Aorta (tissue), 5 donors: ENCODE measurements at regions not wholly inside any gene's neighbourhood (a gene's known extent, or its start where the extent isn't known, plus 50 kb on each side); places are given as distances from the start of the nearest gene placed in this dataset.
A peak's percentile ranks its signal among the peaks of the same experiment; 100 is the strongest.

Source experiments
- ATAC-seq: fragments of 200-7000 bp; cut with Tn5 transposase; one replicate; pipeline ENCODE4 v1.9.1; 2022; ENCODE audit warnings: moderate library complexity; ENCODE audit not compliant: low FRiP score
- DNase-seq, 2 donors: peaks; one replicate each; pipeline ENCODE4 v3.0.0-alpha.2; 2020
- H3K27ac ChIP-seq, 2 donors: one replicate each; pipeline ENCODE4 v1.5.1; 2013; ENCODE audit warnings: low read length in 2 of 2, mild to moderate bottlenecking in 2 of 2, moderate library complexity in 2 of 2, control low read depth in 1 of 2, inconsistent platforms in 1 of 2, low read depth in 1 of 2
- H3K27me3 ChIP-seq, 2 donors: one replicate each; pipeline ENCODE4 v1.6.1; 2013; ENCODE audit warnings: control low read depth in 1 of 2, low read length in 1 of 2, mild to moderate bottlenecking in 1 of 2, moderate library complexity in 1 of 2; ENCODE audit not compliant: insufficient read depth in 2 of 2, control insufficient read depth in 1 of 2
- H3K36me3 ChIP-seq, 2 donors: one replicate each; pipeline ENCODE4 v1.6.1; 2013; ENCODE audit warnings: control low read depth in 1 of 2, low read length in 1 of 2, mild to moderate bottlenecking in 1 of 2; ENCODE audit not compliant: insufficient read depth in 2 of 2, control insufficient read depth in 1 of 2
- H3K4me1 ChIP-seq, 2 donors: one replicate each; pipeline ENCODE4 v1.6.1; 2013; ENCODE audit warnings: low read length in 2 of 2, control low read depth in 1 of 2, mild to moderate bottlenecking in 1 of 2, moderate library complexity in 1 of 2; ENCODE audit not compliant: insufficient read depth in 2 of 2, control insufficient read depth in 1 of 2
- H3K4me3 ChIP-seq, 2 donors: one replicate each; pipeline ENCODE4 v1.5.1; 2013; ENCODE audit warnings: low read length in 2 of 2, control low read depth in 1 of 2, mild to moderate bottlenecking in 1 of 2
- H3K9me3 ChIP-seq: one replicate; pipeline ENCODE4 v1.6.1; 2013; ENCODE audit warnings: mild to moderate bottlenecking, low read length; ENCODE audit not compliant: control insufficient read depth
- WGBS, 2 donors: extraction: QIAGEN DNeasy Blood & Tissue Kit; methylation state at CpG; one replicate each; pipeline ENCODE4 v1.1.7; 2013; 5-methylcytosine and 5-hydroxymethylcytosine counted together
- intact Hi-C, 2 donors: fragments of 100-400 bp; cut with DNase I; formaldehyde crosslinking; loops; one replicate each; pipeline versions ENCODE4 v1.14.2 to v1.15.0; 2022
- donor health status: healthy with polysubstance abuse.
- donor health status: Bipolar disorder and iron deficiency.
- donor health status: DM: no; HTN: no; CAD: no.
- donor health status: DM: no; HTN: no; CAD: no.
- donor health status: DM: yes; HTN: yes; CAD: no.

GRCh38 chr4:176889776-176890175 is 97.1 kb upstream of the VEGFC start:
- H3K4me1 ChIP-seq, result no peaks in the 10 kb centered on the region
- no peaks in the 10 kb centered on the region for H3K36me3 ChIP-seq
- H3K9me3 ChIP-seq, result no peaks in the 10 kb centered on the region
- no peaks in the 10 kb centered on the region for H3K27me3 ChIP-seq
- ATAC-seq (no peak), DNase-seq (no peak)
- no peak overlapping the region for H3K4me3 ChIP-seq
- WGBS, 2 donors, result 76 to 84% methylated on average over 3 of the region's 3 CpGs
- intact Hi-C loops, result no loop called here
- no peak overlapping the region for H3K27ac ChIP-seq

- DNase-seq, result no peak
- 80 to 85% methylated on average over 3 of the region's 3 CpGs for WGBS, 2 donors
- intact Hi-C loops, result no loop called here
- H3K4me1 ChIP-seq, result no peaks in the 10 kb centered on the region
- no peak for ATAC-seq
- no peaks in the 10 kb centered on the region for H3K27me3 ChIP-seq
- H3K9me3 ChIP-seq, result no peaks in the 10 kb centered on the region
- no peaks in the 10 kb centered on the region for H3K36me3 ChIP-seq
- H3K4me3 ChIP-seq, result no peak overlapping the region
- H3K27ac ChIP-seq, result no peak overlapping the region
These were observed 101.8 kb upstream of the VEGFC start for GRCh38 chr4:176894498-176894897.

- DNase-seq (no peak), ATAC-seq (no peak)
- intact Hi-C loops, result no loop called here
- Histone ChIP-seq H3K27ac (no peak overlapping the region), H3K9me3 (no peaks in the 10 kb centered on the region), H3K27me3 (no peaks in the 10 kb centered on the region), H3K36me3 (no peaks in the 10 kb centered on the region), H3K4me3 (no peak overlapping the region), H3K4me1 (no peaks in the 10 kb centered on the region)
- 33 to 37% methylated on average over 5 of the region's 5 CpGs for WGBS, 2 donors
These were observed 103.5 kb upstream of the VEGFC start for GRCh38 chr4:176896211-176896610.

GRCh38 chr4:176897226-176897625 is 104.5 kb upstream of the VEGFC start:
- H3K27ac ChIP-seq, result no peak overlapping the region
- no peaks in the 10 kb centered on the region for H3K27me3 ChIP-seq
- no peaks in the 10 kb centered on the region for H3K36me3 ChIP-seq
- intact Hi-C loops, result no loop called here
- no peak overlapping the region for H3K4me3 ChIP-seq
- ATAC-seq, result no peak
- no peaks in the 10 kb centered on the region for H3K9me3 ChIP-seq
- 14 to 44% methylated on average over 2 of the region's 2 CpGs for WGBS, 2 donors
- DNase-seq, result no peak
- H3K4me1 ChIP-seq, result no peaks in the 10 kb centered on the region

DNA sequence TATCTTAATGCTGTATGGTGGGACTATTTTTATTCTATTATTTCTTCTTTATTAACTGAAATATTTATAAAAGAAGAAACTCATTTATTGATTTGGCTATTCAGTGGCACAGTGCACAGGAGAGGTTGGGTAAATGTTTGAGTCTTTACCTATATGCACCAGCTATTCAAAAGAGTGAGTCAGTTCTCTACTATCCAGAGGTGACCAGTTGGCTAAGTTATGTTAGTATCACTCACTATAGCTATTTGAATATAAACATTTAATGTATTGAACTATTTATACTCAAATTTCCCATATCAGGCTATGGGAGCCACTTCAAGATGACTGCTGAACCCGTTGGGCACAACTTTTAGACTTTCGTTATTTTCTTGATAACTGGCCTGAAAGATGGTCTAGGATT is 106.1 kb upstream of the VEGFC start:
- H3K4me1 ChIP-seq, result no peaks in the 10 kb centered on the region
- WGBS, 2 donors, result 85 to 88% methylated on average over 2 of the region's 2 CpGs
- intact Hi-C loops, result no loop called here

GRCh38 chr4:176902710-176903323 is 110.1 kb upstream of the VEGFC start:
- ATAC-seq (no peak), DNase-seq (no peak)
- Histone ChIP-seq H3K4me1 (no peaks in the 10 kb centered on the region), H3K9me3 (no peaks in the 10 kb centered on the region), H3K36me3 (no peaks in the 10 kb centered on the region), H3K4me3 (no peak overlapping the region), H3K27me3 (no peaks in the 10 kb centered on the region), H3K27ac (no peak overlapping the region)
- WGBS, 2 donors, result 73 to 94% methylated on average over 5 of the region's 5 CpGs
- intact Hi-C loops, result no loop called here

More for the DNA sequence above, 106.1 kb upstream of the VEGFC start:
- DNase-seq (no peak), ATAC-seq (no peak)
- Histone ChIP-seq H3K27me3 (no peaks in the 10 kb centered on the region), H3K9me3 (no peaks in the 10 kb centered on the region), H3K4me3 (no peak overlapping the region), H3K27ac (no peak overlapping the region), H3K36me3 (no peaks in the 10 kb centered on the region)

DNA sequence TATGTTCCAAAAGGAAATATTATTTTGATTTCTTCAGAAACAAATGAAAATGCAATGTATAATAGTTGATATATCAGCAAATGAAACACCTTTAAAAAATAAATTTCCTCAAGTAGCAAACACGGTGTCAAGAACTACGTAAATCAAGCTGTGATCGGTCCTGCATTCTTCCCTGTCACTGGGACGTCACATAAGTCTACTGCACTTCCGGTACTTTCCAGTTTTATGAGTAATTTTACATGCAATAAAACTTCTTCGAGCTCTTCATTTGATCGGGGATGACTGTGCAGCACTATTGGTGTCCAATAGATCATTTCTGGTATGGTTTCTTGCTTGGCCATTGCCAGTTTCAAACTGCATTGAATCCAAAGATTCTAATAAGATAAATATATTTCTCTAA is 114.0 kb upstream of the VEGFC start:
- no peaks in the 10 kb centered on the region for H3K36me3 ChIP-seq
- intact Hi-C loops, result no loop called here
- 30 to 35% methylated on average over 7 of the region's 7 CpGs for WGBS, 2 donors
- H3K4me3 ChIP-seq, result no peak overlapping the region
- no peaks in the 10 kb centered on the region for H3K9me3 ChIP-seq
- no peaks in the 10 kb centered on the region for H3K27me3 ChIP-seq
- ATAC-seq (no peak), DNase-seq (no peak)
- H3K27ac ChIP-seq, result no peak overlapping the region
- no peaks in the 10 kb centered on the region for H3K4me1 ChIP-seq

- no peaks in the 10 kb centered on the region for H3K36me3 ChIP-seq
- ATAC-seq, result peak; percentile 44
- H3K27ac ChIP-seq, result no peak overlapping the region
- no peak overlapping the region for H3K4me3 ChIP-seq
- 86 to 95% methylated on average over 2 of the region's 2 CpGs for WGBS, 2 donors
- no peaks in the 10 kb centered on the region for H3K4me1 ChIP-seq
- no peak for DNase-seq
- intact Hi-C loops, result no loop called here
- no peaks in the 10 kb centered on the region for H3K27me3 ChIP-seq
- no peaks in the 10 kb centered on the region for H3K9me3 ChIP-seq
These were observed 117.9 kb upstream of the VEGFC start for GRCh38 chr4:176910646-176911045.

DNA sequence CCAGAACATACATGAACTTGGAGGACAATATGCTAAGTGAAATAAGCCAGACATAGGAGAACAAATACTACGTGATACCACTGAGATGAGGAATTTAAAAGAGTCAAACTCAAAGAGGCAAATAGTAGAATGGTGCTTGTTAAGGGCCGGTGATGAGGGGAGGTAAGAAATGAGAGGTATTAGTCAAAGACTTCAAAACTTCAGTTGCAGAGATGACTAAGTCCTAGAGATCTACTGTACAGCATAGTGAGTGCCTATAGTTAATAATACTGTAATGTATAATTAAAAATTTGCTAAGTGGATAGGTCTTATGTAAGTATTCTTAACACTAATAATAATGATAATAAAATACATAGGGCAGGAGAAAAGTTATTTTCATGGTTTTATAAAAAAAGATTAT is 126.9 kb upstream of the VEGFC start:
- Histone ChIP-seq H3K36me3 (no peaks in the 10 kb centered on the region), H3K27me3 (no peaks in the 10 kb centered on the region), H3K4me1 (no peaks in the 10 kb centered on the region), H3K4me3 (no peak overlapping the region), H3K9me3 (no peaks in the 10 kb centered on the region), H3K27ac (no peak overlapping the region)
- 53 to 67% methylated on average over 2 of the region's 2 CpGs for WGBS, 2 donors
- no peak for ATAC-seq
- intact Hi-C loops, result no loop called here
- no peak for DNase-seq
